ENCODE measurements at regions not wholly inside any gene's neighbourhood (a gene's known extent, or its start where the extent isn't known, plus 50 kb on each side); places are given as distances from the start of the nearest gene placed in this dataset.
"Not testable (repeated sequence)": the region's sequence is repeated elsewhere in the genome, so short reads cannot be mapped to it uniquely, and the experiment has no call there.

DNA sequence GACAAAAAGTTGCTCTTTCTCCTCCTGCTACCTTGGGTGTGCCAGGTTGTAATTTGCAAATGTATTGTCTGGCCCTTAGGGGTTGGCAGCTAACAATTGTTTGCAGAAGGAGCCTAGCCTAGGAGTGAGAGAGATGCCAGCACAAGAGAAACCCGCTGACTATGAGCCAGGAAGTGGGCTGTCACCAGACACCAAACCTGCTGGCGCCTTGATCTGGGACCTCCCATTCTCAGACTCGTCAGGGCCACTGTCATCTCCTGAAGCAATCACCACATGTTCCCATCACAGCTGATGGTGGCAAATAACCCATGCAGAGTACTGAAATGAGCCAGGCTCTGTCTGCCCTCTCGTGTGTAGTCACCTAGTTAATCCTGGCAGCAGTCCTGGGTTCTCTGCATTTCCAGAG lies 406.4 kb upstream of the NPAP1 start:
- TF ChIP-seq CTCF (IDR thresholded peaks at IDR 0.05) (no peak), POLR2A (IDR thresholded peaks at IDR 0.05) (no peak)
- Histone ChIP-seq H3K4me3 (no peak overlapping the region), H3K27ac (no peak overlapping the region), H3K27me3 (no peaks in the 10 kb centered on the region), H3K9me3 (no peaks in the 10 kb centered on the region), H3K4me1 (no peaks in the 10 kb centered on the region), H3K36me3 (ENCODE audit: low read depth, missing control alignments) (no peaks in the 10 kb centered on the region)
- no peak for DNase-seq
- WGBS, 2 donors = 50% methylated on average over 4 of the region's 4 CpGs; no CpG with 5 or more reads in 1 of the 2 donors
- intact Hi-C loops (cut with DNase I; ENCODE audit: low total_unique reads) = no loop called here

DNA sequence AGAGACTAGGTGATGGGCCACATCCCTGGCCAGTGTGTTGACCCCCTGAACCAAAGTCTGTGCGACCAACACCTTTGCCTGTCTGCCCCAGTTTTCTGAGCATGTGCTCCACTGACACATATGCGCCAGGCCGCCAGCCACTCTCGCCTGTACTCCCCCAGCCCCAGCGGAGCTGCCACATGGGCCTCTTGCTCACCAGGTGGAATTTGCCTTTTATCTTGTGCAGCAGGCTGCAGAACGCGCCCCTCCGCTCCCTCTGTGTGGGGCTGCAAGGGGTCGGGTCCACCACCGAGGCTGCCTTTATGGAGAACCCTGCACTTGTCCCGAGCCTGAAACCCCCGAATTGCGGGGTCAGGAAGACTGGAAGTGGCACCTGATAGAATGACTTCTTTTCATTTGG lies 405.7 kb upstream of the NPAP1 start:
- intact Hi-C loops (cut with DNase I; ENCODE audit: low total_unique reads) = no loop called here
- H3K4me3 ChIP-seq = no peak overlapping the region
- no peaks in the 10 kb centered on the region for H3K36me3 ChIP-seq (ENCODE audit: low read depth, missing control alignments)
- DNase-seq = no peak
- no peaks in the 10 kb centered on the region for H3K4me1 ChIP-seq
- H3K27me3 ChIP-seq = no peaks in the 10 kb centered on the region
- 88 to 95% methylated on average over 12 to 13 of the region's 13 CpGs for WGBS, 2 donors
- TF ChIP-seq POLR2A (IDR thresholded peaks at IDR 0.05) (no peak), CTCF (IDR thresholded peaks at IDR 0.05) (no peak)
- no peaks in the 10 kb centered on the region for H3K9me3 ChIP-seq
- H3K27ac ChIP-seq = no peak overlapping the region

DNA sequence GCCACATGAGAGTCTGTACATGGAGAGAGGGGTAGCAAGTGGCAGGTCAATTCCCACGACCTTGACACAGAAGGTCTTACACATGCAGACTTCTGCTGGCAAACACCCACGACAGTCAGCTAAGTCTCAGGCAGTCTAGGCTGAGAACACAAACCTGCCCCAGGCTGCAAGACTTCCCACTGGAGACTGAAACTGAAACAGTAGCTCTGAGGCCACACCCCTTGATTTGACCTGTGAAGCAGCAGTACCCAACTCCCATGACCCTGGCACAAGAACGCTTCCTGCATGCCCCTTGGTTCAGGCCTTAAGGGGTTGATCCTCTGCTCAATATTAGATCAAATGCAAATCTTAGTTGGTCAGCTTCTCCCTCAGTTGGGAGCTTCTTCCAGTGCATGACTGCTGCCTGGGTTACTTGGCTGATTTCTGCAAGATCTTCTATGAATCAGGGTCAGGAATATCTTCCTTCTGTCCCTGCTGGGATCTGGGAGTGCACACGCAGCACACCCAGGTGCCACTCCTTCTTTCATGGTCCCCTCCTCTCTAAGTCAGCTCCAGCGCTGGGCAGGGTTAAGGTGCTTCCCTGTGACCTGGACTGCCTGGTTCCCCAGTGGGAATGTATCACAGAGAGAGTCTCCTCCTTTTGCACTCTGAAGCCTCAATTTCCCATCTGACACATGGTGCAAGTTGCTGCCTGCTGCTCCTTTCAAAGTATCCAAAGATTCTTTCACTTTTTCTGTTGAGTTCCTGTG lies 403.9 kb upstream of the NPAP1 start:
- intact Hi-C loops (cut with DNase I; ENCODE audit: low total_unique reads); H3K9me3 ChIP-seq; DNase-seq; H3K27me3 ChIP-seq; H3K4me1 ChIP-seq; H3K4me3 ChIP-seq; H3K27ac ChIP-seq; H3K36me3 ChIP-seq (ENCODE audit: low read depth, missing control alignments): not testable (repeated sequence)
- 55 to 71% methylated on average over 3 to 5 of the region's 5 CpGs for WGBS, 2 donors

DNA sequence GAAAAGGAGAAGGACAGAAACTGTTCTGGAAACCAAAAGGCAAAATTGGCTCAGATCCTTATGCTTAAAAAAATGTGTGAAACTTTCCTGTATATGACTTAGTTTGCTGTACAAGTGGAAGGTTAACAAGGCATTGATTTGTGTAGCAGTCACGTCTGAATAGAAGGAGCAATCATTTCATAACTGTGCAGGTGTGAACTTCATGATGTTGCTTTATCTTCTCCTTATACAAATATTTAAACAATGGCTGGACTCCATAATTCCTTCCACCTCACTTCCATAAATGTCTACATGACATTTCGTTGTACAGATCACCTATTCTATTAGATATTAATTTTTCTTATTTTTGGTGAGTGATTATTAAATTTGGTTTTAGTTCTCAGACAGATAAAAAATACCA lies 382.7 kb upstream of the NPAP1 start:
- TF ChIP-seq CTCF (IDR thresholded peaks at IDR 0.05) = no peak
- no peak for TF ChIP-seq POLR2A (IDR thresholded peaks at IDR 0.05)
- Histone ChIP-seq H3K4me3 (no peak overlapping the region), H3K4me1 (no peaks in the 10 kb centered on the region), H3K9me3 (no peaks in the 10 kb centered on the region), H3K36me3 (ENCODE audit: low read depth, missing control alignments) (no peaks in the 10 kb centered on the region), H3K27me3 (no peaks in the 10 kb centered on the region), H3K27ac (no peak overlapping the region)
- DNase-seq = no peak
- intact Hi-C loops (cut with DNase I; ENCODE audit: low total_unique reads) = no loop called here
- WGBS, 2 donors = 49 to 72% methylated on average over 2 of the region's 2 CpGs

DNA sequence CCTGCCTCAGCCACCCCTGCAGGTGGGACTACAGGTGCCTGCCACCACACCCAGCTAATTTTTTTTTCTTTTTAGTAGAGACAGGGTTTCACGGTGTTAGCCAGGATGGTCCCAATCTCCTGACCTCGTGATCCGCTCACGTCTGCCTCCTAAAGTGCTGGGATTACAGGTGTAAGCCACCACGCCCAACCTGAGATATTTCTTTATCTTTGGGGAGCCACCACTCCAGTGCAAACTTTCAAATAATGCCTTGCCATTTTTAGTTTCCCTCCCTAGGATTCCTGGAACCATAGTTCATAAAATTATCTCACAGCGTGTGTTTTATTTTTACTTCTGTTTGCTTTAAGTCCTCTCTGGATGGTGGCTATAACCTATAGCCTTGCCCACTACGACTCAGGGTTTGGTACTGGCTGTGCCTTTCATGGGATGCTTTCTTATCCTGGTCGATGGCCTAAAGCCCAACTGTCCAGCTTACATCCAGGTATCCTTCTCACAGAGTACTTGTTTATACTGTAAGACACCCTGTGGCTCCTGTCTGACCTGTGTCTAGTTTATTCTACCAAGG lies 374.7 kb upstream of the NPAP1 start:
- H3K4me3 ChIP-seq; H3K4me1 ChIP-seq; H3K9me3 ChIP-seq; H3K27me3 ChIP-seq; intact Hi-C loops (cut with DNase I; ENCODE audit: low total_unique reads); H3K36me3 ChIP-seq (ENCODE audit: low read depth, missing control alignments); DNase-seq; H3K27ac ChIP-seq: not testable (repeated sequence)
- WGBS, 2 donors = 65 to 75% methylated on average over 8 of the region's 8 CpGs

GRCh38 chr15:24301999-24302398 lies 373.6 kb upstream of the NPAP1 start:
- WGBS, 2 donors = 93 to 95% methylated on average over 1 of the region's 1 CpG
- H3K27me3 ChIP-seq; H3K4me3 ChIP-seq; H3K27ac ChIP-seq; H3K4me1 ChIP-seq; DNase-seq; intact Hi-C loops (cut with DNase I; ENCODE audit: low total_unique reads); H3K36me3 ChIP-seq (ENCODE audit: low read depth, missing control alignments); H3K9me3 ChIP-seq: not testable (repeated sequence)

DNA sequence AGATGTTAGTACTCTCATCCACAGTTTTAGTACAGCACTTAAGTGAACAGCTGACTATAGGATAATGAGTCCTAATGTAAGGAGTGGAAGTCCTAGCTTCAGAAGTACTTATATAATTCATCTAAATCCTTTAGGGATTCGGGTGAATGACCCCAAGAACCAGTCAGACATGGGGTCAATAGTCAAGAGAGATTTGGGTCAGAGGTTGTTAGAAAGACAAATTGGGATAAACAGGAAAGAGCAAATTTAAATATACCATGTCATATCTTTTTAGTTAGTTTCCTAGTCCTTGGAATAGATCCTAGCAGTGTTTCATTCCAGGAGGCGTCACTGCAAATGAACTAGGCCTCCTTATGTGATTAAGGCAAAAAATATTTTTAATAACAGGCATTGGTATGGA lies 370.8 kb upstream of the NPAP1 start:
- H3K36me3 ChIP-seq (ENCODE audit: low read depth, missing control alignments); DNase-seq; H3K27me3 ChIP-seq; H3K4me1 ChIP-seq; H3K9me3 ChIP-seq; intact Hi-C loops (cut with DNase I; ENCODE audit: low total_unique reads); H3K4me3 ChIP-seq: not testable (repeated sequence)
- WGBS, 2 donors = 49 to 57% methylated on average over 2 of the region's 2 CpGs
- H3K27ac ChIP-seq = peak overlapping the region; percentile 14 to 51

DNA sequence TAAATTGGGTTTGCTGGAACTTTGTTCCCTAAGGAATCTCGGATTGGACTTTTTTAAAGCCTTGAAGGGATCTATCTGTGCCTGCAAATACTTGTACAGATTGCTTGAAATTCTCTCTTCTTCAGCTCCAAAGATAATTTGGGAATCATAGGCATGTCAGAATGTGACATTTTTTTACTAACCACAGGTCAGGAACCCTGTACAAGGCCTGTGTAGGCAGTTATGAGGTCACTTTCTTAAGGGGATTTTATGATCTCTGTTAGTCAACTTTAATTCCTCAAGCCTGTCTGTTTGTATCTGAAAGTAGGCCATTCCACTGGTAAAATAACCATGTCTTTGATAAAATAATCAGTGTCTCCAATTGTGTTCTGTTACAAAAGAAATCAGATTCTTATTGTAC lies 369.9 kb upstream of the NPAP1 start:
- 37 to 55% methylated on average over 1 of the region's 1 CpG for WGBS, 2 donors
- DNase-seq; H3K27me3 ChIP-seq; H3K4me1 ChIP-seq; intact Hi-C loops (cut with DNase I; ENCODE audit: low total_unique reads); H3K36me3 ChIP-seq (ENCODE audit: low read depth, missing control alignments); H3K4me3 ChIP-seq; H3K9me3 ChIP-seq: not testable (repeated sequence)
- peak overlapping the region in 1 of 2 donors; percentile 19 for H3K27ac ChIP-seq

DNA sequence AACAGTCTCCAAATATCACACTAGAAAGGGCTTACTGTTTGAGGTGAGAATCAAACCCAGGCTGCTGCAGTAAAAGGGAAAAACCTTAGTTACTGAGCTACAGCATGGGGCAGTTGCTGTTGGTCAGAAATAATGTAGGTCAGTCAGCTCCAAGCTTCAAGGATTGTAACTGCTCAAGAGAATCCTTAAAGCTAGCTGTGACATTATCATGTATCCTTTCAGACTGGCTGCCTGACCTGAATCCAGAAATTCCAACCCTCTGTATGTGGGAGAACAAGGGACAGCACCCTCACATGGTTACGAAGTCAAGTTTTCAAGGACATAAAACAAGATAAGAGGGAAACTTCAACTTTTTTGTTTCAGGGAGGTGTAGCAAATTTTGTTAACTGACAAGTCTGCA lies 365.9 kb upstream of the NPAP1 start:
- DNase-seq = peak; percentile 46

More for the DNA sequence above, 365.9 kb upstream of the NPAP1 start:
- H3K27ac ChIP-seq; H3K9me3 ChIP-seq; intact Hi-C loops (cut with DNase I; ENCODE audit: low total_unique reads); H3K4me3 ChIP-seq; H3K27me3 ChIP-seq; H3K36me3 ChIP-seq (ENCODE audit: low read depth, missing control alignments); H3K4me1 ChIP-seq: not testable (repeated sequence)
- 62 to 63% methylated on average over 1 of the region's 1 CpG for WGBS, 2 donors
